Activated naive CD8-positive, alpha-beta T cell treated with anti-CD3 and anti-CD28 coated beads, Interleukin-2, amount 10 ng/mL, durations not matched to agents 7 days and 5 days (primary cell): ENCODE measurements at regions not wholly inside any gene's neighbourhood (a gene's known extent, or its start where the extent isn't known, plus 50 kb on each side); places are given as distances from the start of the nearest gene placed in this dataset.

Source experiments
- ATAC-seq: fragments of 150-1000 bp; cut with Tn5 transposase; one replicate; pipeline ENCODE4 v1.10.0; 2021; ENCODE audit warnings: low read depth, moderate library complexity
- POLR2A ChIA-PET: fragments of 350-600 bp; sonication (Branson Sonifier 250); formaldehyde crosslinking; loops from one replicate; lab custom pipeline; 2021; ENCODE audit warnings: antibody characterized with exemption; lab: Charles Lee
- DNase-seq: peaks from one replicate; pipeline ENCODE4 v3.0.0; 2021
- H3K27ac Mint-ChIP-seq: one replicate; pipeline ENCODE4 v1.8.0; 2022; ENCODE audit warnings: mild to moderate bottlenecking, mixed read lengths
- H3K27me3 Mint-ChIP-seq: one replicate; pipeline ENCODE4 v1.8.0; 2022; ENCODE audit warnings: mild to moderate bottlenecking, moderate library complexity, mixed read lengths
- H3K36me3 Mint-ChIP-seq: one replicate; pipeline ENCODE4 v1.8.0; 2021; ENCODE audit warnings: mild to moderate bottlenecking, mixed read lengths
- H3K4me1 Mint-ChIP-seq: one replicate; pipeline ENCODE4 v1.8.0; 2021; ENCODE audit warnings: mixed read lengths
- H3K4me3 Mint-ChIP-seq: one replicate; pipeline ENCODE4 v1.8.0; 2022; ENCODE audit warnings: mild to moderate bottlenecking, moderate library complexity, mixed read lengths
- H3K9me3 Mint-ChIP-seq: one replicate; pipeline ENCODE4 v1.8.0; 2021; ENCODE audit warnings: mixed read lengths

- ATAC-seq (no peak), DNase-seq (no peak)
- Mint-ChIP-seq H3K4me3 (no peak overlapping the region), H3K4me1 (peaks cover 2% of the 10 kb centered on the region), H3K36me3 (no peaks in the 10 kb centered on the region), H3K9me3 (no peaks in the 10 kb centered on the region), H3K27me3 (peaks cover 4% of the 10 kb centered on the region), H3K27ac (no peak overlapping the region)
- POLR2A ChIA-PET: no interaction called here
Measured at GRCh38 chr10:61539876-61540275, 86.7 kb upstream of the TMEM26 start.

- Mint-ChIP-seq H3K36me3 (no peaks in the 10 kb centered on the region), H3K4me3 (no peak overlapping the region), H3K27ac (no peak overlapping the region), H3K9me3 (no peaks in the 10 kb centered on the region), H3K27me3 (no peaks in the 10 kb centered on the region), H3K4me1 (no peaks in the 10 kb centered on the region)
- DNase-seq (no peak), ATAC-seq (no peak)
- POLR2A ChIA-PET: no interaction called here
Measured at GRCh38 chr10:61529208-61529607, 76.0 kb upstream of the TMEM26 start.

- H3K4me3 Mint-ChIP-seq: no peak overlapping the region
- POLR2A ChIA-PET: no interaction called here
Measured at GRCh38 chr10:61503051-61503450, 49.9 kb upstream of the TMEM26 start.

More at GRCh38 chr10:61503051-61503450, 49.9 kb upstream of the TMEM26 start:
- H3K9me3 Mint-ChIP-seq: no peaks in the 10 kb centered on the region
- no peak for ATAC-seq
- no peaks in the 10 kb centered on the region for H3K27me3 Mint-ChIP-seq
- DNase-seq: no peak
- no peak overlapping the region for H3K27ac Mint-ChIP-seq
- H3K4me1 Mint-ChIP-seq: no peaks in the 10 kb centered on the region
- no peaks in the 10 kb centered on the region for H3K36me3 Mint-ChIP-seq
